ENCODE measurements at regions not wholly inside any gene's neighbourhood (a gene's known extent, or its start where the extent isn't known, plus 50 kb on each side); places are given as distances from the start of the nearest gene placed in this dataset.
"Not testable (repeated sequence)": the region's sequence is repeated elsewhere in the genome, so short reads cannot be mapped to it uniquely, and the experiment has no call there.

DNA sequence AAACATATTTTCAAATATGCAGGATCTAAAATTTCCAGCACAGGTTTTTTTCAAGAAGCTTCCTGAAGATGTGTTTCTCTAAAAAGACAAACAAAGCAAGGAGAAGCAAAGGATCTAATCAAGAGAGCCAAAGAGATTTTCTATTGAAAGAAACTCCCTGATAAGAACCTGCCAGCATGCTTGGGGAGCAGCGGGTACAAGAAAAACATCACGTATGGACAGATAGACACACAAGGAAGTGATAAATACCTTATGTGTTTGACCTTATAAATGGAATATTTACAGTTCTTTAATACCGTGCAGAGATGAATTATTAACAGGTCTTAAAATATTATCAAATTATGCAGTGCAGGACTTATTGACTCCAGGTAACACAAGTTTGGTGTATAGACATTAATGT is 562.1 kb downstream of the DACH1 start:
- no peak for DNase-seq (ENCODE audit: low read depth in 3 of 3, low spot score in 2 of 3)

DNA sequence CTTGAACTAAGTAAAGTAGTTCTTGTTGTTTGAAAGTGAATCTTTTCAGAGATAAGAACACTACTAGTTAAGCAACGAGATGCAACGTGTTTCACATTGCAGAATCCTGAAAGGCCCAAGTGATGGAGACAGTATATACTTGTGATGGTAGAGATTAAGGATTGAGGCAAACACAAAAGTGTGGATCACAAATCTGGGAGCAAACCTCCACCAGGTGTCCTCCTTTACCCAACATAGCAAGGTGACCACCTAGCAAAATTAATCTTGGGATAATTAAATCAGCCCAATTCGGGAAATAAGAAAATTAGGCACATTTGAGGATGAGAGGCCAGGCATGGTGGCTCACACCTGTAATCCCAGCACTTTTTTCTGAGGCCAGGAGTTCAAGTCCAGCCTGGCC is 563.9 kb downstream of the DACH1 start:
- DNase-seq (ENCODE audit: low read depth in 3 of 3, low spot score in 2 of 3): no peak

DNA sequence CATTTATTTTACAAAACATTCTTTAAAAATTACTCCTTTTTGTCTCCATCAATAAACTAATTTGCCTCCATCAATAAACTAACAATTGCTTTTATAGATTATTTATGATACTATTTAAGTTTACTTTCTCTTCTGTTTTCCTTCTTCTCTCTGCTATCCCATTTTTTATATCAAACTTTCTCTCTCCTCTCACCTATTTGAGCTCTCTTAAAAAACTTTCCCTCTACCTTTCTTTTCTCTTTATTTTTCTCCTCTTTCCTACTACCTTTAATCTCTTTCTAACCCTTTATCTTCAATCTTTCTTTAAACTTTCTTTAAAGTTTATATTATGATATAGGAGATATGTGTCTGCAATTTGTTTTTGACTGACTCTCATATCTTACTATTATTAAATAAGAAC is 566.4 kb downstream of the DACH1 start:
- no peak for DNase-seq (ENCODE audit: low read depth in 3 of 3, low spot score in 2 of 3)

DNA sequence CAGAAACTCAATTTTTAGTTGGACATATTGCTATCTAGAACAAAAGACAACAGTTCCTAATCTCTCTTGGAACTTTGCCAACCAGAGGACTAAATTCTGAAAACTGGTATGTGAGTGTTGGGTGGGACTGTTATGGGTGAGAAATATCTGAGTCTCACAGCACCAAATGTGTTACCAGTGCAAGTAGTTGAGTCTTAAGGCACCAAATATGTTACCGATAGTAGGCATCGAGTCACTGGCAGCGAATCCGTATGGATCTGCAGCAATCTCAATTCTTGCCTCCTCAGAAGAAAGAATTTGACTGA is 575.2 kb downstream of the DACH1 start:
- no peak for DNase-seq (ENCODE audit: low read depth in 3 of 3, low spot score in 2 of 3)

DNA sequence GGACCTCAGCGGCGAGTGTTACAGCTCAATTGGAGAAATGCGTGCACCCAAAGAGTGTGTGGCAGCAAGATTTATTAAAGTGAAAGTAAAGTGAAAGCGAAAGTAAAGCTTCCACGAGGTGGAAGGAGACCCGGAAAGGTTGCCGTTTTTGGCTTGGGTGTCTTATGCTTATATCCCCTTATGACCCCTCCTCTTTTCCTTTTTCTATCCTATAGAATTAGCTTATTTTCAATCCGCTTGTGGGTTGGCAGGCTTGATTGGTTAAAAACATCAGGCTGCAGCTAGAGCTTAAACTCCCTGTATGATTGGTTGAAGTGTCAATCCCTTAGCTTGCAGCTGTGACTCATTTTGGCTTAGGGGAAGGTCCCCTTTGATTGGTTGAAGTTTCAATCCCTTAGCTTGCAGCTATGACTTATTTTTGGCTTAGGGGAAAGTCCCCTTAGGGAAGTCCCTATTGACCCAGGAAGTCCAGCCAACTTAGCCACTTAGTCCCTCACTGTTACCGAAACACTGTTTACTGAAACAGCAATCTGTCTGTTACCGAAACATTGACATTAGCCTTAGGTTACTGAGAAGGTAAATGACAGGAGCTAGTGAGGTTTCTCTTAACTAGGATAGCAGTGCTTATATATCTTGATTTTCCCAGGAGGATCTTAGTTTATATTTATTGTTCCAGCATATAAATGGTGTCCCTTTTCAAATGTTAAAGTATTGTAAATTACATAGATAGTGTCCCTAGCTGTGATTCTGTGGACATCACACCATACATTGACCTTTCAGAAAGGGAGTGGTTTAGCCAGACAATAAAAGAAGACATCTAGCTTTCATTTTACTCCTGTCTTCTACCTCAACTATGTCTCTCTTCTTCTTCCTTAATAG is 575.8 kb downstream of the DACH1 start:
- DNase-seq (ENCODE audit: low read depth in 3 of 3, low spot score in 2 of 3): no peak

DNA sequence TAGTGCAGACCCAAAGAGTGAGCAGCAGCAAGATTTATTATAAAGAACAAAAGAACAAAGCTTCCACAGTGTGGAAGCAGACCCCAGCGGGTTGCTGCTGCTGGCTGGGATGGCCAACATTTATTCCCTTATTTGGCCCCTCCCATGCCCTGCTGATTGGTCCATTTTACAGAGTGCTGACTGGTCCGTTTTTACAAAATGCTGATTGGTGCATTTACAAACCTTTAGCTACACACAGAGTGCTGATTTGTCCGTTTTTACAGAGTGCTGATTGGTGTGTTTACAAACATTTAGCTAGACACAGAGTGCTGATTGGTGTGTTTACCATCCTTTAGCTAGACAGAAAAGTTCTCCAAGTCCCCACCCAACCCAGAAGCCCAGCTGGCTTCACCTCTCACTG is 577.0 kb downstream of the DACH1 start:
- not testable (repeated sequence) for DNase-seq (ENCODE audit: low read depth in 3 of 3, low spot score in 2 of 3)

DNA sequence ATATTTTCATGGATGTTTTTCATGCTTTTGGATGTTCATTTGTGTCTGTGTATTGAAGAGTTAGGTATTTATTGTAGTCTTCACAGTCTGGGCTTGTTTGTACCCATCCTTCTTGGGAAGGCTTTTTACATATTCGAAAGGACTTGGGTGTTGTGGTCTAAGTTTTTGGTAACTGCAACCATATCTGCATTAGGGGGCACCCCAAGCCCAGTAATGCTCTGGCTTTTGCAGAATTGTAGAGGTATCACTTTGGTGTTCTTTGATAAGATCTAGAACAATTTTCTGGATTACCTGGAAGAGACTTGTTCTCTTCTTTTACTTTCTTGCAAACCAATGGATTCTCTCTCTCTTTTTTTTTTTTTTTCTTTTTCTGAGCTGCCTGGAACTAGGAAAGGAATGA is 581.3 kb downstream of the DACH1 start:
- no peak for DNase-seq (ENCODE audit: low read depth in 3 of 3, low spot score in 2 of 3)

DNA sequence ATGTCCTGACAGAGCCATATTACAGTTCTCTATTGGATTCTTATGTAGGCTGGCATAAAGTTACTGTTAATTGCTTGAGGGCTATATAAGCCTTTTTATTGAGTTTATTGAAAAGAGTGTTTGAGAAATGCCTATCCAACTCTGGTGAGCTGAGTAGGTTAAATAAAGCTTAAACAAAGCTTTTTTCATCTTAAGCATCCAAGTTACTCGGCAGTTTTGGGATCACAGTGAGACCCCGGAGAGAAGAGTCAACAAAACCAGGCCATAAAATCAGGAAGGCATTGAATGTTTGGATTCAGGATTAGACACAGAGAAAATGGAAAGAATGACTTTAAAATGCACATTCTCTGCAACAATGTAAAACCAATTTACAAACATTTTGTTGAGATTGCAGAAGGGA is 588.5 kb downstream of the DACH1 start:
- DNase-seq (ENCODE audit: low read depth in 3 of 3, low spot score in 2 of 3): no peak

DNA sequence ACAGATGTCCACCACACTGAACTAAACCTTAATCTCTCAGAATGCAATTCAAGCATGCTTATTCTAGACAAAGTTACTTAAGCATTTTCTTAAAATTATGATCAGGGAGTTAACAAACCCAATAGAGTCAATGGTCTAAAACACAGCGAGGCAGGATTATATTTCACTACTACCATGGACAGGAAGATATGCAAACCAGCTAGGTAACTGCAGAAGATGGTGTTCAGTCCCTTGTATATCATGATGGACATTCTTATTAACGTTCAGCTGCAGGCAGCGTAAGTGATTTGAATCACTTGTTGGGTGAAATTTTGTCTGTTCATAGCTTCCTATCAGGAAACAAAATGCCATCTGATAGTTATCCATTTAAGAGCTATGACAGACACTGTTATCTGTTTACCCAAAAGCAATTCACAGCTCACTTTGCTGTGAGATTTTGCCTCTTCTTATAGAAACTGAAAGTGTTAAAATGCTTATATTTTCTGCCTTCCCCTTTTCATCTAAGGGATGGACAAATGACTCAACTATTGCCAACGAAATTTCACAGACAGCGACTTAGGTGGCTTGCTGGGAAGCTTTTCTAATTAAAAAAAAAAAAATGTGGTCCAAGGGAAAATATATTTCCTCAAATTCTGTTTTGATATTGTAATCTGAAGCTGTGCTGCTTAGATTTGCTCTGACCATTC is 591.9 kb downstream of the DACH1 start:
- DNase-seq (ENCODE audit: low read depth in 3 of 3, low spot score in 2 of 3): no peak

DNA sequence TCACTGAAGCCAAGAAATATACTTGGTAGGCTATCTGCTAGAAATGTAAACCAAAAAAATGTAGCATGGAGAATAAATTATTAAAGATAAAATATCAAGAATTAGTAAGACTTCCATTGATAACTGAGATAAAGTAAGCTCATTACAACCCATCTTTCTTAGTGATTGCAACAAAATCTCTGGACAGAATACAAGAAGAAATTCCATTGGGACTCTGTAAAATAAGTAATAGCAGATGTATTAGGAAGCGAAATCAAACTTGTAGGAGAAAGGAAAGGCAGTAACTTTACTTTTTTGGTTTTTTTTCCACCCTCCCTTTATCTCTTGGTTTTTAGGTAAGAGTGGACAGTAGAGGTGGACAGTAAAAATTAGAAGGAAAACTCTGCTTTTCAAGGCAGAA is 605.7 kb downstream of the DACH1 start:
- no peak for DNase-seq (ENCODE audit: low read depth in 3 of 3, low spot score in 2 of 3)

DNA sequence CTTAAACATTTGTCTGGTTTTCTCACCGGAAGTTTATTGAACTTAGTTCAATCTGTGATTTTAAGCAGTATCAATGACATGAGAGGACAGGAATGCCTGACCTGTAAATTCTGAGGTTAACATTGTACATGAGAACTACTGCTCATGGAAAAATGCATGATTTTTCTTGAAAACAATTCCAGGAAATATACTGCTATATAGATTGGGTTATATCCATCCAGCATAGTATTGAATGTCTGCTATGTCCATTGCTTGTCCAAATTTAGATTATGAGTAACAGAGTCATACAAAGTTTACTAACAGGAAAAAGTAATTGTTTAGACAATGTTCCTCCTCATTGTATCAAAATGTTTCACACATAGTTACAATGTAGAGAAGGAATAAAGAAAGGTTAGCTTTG is 606.8 kb downstream of the DACH1 start:
- DNase-seq (ENCODE audit: low read depth in 3 of 3, low spot score in 2 of 3): no peak

DNA sequence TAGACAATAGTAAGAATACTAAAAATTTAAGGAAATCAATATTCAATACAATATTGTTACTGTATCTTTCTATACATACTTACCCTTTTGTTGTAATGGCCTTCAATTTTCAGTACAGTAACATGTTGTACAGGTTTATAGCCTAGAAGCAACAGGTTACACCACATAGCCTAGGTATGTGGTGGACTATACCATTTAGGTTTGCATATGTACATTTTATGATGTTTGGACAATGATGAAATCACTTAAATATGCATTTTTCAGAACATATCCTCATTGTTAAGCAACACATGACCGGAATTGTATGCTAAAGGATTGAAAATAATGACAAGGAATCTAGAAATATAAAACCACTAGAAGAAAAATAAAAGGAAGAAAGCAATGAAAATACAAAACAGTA is 611.4 kb downstream of the DACH1 start:
- DNase-seq (ENCODE audit: low read depth in 3 of 3, low spot score in 2 of 3): no peak

DNA sequence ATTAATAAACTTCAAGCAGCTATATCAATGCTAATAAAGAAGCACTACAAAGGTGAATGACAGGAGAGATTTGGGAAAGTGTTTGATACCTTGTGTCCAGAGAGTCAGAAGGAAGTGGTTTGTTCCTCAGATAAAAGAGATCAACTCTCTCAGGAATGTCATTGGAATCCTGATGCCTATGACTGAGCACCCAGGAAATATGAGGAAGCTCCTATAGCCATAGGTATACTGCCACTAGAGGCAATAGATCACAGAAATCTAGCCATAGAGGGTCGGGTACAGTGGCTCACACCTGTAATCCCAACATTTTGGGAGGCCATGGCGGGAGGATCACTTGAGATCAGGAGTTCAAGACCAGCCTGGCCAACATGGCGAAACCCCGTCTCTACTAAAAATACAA is 612.6 kb downstream of the DACH1 start:
- no peak for DNase-seq (ENCODE audit: low read depth in 3 of 3, low spot score in 2 of 3)

DNA sequence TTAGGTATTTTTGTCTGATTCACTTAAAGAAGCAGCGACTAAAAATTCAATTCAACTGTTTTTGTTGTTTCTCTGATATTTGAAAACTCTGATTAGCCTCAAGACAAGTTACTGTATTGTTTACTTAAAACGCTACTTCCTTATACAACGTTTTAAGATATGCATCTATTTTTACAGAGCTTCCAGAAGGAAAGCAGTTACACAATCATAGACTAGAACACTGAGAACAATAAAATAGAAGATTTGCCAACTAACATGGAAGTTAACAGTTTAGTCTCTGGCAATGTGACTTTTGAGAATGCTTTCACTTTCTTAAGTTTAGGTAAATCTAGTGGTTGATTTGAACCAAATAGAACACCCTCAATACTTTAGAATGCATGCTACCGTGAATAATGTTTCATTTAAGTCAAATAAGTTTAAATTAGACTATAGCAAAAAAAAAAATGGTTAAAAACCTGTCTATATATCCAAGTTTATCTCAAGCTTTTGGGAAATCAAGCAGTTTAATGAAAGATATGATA is 614.8 kb downstream of the DACH1 start:
- no peak for DNase-seq (ENCODE audit: low read depth in 3 of 3, low spot score in 2 of 3)

DNA sequence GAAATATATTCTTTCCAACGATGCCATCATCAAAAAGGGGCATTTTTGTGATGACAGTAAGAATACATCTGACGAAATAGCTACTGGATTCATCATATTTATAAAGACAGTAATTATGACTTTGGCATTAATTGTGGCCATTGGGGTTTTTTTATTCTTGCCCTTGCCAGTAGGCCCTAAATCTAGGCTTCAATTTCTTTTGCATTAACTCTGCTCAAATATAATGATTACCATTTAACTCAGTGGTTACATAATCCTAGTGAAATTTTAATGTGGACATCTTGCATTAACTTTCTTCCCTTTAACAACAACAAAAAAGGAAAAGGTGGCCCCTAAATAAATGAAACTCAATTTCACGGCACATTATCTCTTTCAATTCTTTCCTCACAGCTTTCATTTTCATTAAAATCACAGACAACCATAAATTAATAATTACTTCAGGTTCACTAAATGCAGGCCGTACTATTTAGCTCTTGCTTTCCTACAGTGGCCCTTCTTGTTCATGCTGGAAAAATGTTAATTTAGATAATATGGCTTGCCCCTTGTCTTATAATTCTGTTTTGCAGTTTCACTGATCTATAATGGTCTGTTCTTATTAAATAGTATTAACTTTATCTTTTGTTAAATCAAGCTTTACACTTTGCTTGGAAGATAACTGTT is 615.6 kb downstream of the DACH1 start:
- DNase-seq (ENCODE audit: low read depth in 3 of 3, low spot score in 2 of 3): no peak

DNA sequence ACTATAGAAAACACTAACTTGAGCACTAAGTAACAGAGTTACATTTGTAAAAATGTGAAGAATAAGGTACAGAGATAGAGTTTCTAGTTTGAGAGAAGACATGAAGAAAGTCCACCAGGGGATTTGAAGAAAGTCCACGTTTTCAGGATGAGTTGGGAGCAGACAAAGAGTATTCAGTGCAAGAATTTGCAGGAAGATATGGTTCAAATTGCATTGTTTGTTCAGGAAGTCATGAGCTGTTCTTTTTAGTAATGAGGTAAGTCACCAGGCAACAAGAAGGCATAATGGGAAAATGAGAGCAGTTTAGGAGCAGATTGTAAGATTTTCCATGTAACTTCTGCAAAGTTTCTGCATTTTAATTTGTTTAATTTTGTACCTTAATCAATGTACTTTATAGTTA is 618.0 kb downstream of the DACH1 start:
- DNase-seq (ENCODE audit: low read depth in 3 of 3, low spot score in 2 of 3): no peak

DNA sequence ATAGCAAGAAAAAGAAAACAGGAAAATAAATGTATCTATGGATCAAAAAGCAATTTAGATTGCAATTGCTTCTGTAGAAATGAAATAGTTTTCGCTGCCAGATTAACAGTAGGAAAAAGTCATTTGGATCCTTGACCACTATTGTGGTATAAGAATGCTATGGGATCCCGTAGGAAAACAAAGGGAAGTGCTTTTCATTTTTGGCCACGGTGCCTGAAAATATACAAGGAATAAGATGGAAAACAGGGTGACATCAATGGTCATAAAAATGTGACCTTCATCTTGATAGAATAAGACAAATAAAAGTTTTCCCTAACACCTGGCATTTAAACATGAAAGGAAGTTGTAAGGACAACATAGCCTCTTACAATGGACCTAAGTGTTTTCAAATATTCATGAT is 622.8 kb downstream of the DACH1 start:
- DNase-seq (ENCODE audit: low read depth in 3 of 3, low spot score in 2 of 3): no peak

DNA sequence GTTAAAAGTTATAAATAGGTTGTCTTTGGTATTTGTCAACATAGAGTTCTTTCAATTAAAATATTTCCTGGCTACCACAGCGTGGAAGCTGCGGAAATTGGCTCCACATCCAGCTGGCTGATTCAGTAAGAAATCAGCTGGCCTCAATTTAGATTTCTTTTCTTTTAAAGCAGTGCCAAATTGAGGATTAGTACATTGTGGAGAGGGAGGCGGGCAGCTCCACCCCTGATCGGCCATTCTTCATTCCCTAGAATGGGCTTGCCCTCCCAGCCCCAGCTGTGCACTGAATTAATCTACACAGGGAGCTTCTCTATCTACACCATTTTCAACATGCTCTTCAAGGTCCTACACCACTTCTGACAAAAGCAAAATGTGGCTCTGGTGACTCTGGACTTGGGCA is 624.8 kb downstream of the DACH1 start:
- DNase-seq (ENCODE audit: low read depth in 3 of 3, low spot score in 2 of 3): no peak

DNA sequence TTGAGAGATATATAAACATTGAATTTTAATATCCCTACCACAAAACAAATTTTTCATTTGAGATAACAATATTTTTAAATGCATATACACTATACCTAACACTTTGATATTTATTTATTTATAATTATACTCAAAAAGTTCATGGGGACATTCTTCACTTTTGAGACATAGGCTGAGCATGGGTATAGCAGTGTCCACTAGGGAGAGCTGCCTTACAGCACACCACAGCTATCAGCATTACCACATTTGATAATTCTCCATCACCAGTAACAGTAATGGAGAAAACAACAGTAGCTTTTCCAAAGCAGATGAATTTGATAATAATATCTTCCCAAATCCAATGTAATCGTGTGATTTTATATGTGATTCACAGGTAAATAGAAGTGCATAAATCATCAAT is 626.1 kb downstream of the DACH1 start:
- DNase-seq (ENCODE audit: low read depth in 3 of 3, low spot score in 2 of 3): no peak

DNA sequence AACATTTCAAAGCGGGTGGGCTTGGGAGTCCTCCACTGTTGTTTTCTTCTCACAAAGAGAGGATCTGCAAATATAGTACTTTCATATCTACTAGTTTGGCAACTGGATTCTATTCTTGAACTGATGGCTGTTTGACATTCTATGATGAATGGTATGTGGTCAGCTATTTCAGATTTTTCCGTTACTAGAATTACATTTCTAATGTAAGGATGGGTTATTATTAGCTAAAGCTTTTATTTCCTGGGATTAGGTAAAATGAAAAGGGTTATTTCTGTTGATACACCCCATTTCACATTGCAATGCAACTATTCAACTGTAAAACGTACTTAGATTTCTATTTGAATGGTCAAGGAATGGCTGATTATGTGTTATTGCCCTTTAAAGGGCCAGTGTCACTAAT is 629.7 kb downstream of the DACH1 start:
- DNase-seq (ENCODE audit: low read depth in 3 of 3, low spot score in 2 of 3): no peak

DNA sequence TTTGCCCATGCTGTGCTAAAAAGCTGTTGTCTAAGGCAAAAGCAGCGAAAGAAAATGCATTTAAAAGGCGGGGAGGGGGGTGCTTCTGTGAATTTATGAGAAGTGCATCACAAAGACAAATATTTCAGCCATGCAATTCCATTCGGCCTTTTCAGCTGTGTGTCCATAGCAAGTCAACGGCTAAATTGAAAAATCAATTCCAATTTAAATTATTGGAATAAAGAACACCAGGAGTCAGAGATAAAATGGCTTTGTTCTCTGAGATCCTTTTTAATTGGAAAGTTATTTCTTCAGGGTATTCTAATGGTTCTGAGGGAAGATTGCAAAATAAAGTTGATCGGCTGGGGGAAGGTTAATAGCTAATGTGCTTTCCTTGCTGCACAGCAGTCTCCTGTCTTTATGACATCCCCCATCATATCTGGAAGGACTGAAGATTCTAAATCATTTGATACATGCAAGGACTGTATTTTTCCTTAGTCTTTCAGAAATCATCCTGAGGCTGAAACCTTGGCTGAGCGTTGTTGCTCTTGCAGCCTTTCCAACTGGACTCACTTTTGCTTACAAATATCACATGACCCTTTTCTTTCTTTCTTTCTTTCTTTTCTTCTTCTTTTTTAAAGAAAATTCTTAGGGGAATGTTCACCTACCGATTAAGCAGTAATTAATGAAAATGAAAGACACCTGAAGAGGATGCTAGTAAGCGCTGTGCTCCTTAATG is 647.1 kb downstream of the DACH1 start:
- DNase-seq (ENCODE audit: low read depth in 3 of 3, low spot score in 2 of 3): no peak
